HG03442 (cell line): ENCODE measurements at regions not wholly inside any gene's neighbourhood (a gene's known extent, or its start where the extent isn't known, plus 50 kb on each side); places are given as distances from the start of the nearest gene placed in this dataset.
"Not testable (repeated sequence)": the region's sequence is repeated elsewhere in the genome, so short reads cannot be mapped to it uniquely, and the experiment has no call there.

Experiments used
- ATAC-seq: cut with Tn5 transposase; IDR thresholded peaks from one replicate; pipeline ENCODE4 v1.9.1; 2021; ENCODE audit warnings: mild to moderate bottlenecking, moderate library complexity; ENCODE audit not compliant: unreplicated experiment

DNA sequence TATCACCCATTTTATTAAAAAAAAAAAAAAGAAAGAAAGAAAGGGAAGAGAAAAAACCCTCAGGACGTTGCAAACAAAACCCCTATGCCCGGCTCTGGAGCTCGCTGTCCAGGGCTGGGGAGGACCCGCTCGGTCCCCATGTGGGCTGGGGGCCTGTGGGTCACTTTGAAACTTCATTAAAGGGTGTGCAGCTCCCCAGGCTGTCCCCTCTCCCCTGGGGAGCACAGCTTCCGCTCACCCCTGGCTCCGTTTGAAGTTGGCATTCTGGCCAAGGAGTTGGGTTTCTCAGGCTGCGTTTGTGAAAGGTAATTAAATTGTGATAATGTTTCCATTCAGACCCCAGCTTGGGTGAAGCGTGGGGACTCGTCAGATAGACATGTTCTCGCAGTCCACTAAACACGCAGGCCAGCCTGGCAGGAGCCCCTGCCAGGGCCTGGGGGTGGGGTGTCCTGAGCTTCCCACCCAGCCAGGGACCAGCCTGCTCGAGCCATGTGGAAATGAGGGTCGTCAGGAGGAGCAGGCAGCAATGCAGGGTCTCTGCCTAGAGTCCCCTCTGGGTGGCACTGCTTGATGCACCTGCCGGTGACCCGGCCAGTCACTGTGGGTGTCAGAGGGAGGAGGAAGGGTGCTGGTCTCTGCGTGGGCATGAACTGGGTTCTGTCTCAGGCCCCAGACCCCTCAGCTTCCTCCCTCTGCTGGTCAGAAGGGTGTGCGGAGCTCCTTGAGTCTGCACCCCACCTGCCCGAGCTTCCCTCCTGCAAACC, 166.2 kb downstream of the INHBB start:
- ATAC-seq = no peak

DNA sequence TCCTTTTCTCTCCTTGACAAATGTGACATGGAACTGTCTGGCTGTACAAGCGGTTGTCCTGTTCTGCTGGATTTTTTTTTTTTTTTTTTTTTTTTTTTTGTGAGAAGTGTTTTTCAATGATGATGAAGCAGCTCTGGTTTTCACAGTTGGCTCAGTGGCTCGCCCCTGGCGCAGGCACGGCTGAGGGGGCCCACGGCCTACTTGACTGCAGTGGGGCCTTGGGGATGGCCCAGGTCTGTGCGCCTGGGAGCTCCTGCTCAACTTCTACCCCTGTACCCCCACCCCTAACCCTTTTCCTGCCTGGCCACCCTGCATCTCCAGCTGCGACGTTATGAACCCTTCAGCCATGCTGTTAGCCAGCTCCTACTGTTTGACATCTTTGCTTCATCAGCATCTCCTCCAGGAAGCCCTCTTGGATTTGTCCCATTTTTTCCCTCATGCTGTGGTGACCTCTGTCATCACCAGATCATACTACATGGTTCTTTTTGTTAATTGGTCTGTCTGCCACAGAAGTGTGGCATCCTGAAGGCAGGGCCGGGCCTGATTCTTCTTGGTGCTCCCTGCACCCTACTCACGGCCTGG, 167.9 kb downstream of the INHBB start:
- no peak for ATAC-seq

DNA sequence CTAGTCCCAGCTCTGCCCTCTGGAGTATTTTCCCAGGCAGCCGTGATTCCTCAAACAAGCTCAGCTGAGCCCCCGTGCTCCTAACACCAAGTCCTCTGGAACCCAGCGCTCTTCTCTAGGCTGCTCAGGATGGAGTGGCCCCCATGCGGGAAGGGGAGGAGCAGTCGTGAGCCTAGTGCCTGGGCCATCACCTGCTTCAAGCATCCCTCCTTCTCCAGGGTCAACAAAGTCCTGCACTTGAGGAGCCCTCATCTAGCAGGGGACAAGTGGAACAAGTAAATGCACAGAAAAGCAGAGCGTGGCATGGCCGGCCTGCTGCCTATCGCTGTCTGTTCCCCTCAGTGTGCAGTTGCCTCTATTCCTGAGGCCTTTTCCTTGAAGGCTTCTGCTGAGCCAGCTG, 168.6 kb downstream of the INHBB start:
- no peak for ATAC-seq

DNA sequence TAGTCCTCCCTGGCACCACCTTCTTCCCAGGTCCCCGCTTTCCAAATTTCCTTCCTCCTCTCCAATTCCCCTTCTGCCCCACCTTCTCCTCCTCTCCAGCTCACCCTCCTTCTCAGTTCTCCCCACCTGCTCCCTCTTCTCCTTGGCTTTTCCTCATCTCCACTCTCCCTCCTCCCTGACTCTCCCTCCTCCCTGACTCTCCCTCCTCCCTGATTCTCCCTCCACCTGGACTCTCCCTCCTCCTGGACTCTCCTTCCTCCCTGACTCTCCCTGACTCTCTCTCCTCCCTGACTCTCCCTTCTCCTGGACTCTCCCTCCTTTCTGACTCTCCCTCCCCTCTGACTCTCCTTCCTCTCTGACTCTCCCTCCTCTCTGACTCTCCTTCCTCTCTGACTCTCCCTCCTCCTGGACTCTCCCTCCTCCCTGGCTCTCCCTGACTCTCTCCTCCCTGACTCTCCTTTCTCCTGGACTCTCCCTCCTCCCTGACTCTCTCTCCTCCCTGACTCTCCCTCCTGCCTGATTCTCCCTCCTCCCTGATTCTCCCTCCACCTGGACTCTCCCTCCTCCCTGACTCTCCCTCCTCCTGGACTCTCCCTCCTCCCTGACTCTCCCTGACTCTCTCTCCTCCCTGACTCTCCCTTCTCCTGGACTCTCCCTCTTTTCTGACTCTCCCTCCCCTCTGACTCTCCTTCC, 169.3 kb downstream of the INHBB start:
- not testable (repeated sequence) for ATAC-seq

DNA sequence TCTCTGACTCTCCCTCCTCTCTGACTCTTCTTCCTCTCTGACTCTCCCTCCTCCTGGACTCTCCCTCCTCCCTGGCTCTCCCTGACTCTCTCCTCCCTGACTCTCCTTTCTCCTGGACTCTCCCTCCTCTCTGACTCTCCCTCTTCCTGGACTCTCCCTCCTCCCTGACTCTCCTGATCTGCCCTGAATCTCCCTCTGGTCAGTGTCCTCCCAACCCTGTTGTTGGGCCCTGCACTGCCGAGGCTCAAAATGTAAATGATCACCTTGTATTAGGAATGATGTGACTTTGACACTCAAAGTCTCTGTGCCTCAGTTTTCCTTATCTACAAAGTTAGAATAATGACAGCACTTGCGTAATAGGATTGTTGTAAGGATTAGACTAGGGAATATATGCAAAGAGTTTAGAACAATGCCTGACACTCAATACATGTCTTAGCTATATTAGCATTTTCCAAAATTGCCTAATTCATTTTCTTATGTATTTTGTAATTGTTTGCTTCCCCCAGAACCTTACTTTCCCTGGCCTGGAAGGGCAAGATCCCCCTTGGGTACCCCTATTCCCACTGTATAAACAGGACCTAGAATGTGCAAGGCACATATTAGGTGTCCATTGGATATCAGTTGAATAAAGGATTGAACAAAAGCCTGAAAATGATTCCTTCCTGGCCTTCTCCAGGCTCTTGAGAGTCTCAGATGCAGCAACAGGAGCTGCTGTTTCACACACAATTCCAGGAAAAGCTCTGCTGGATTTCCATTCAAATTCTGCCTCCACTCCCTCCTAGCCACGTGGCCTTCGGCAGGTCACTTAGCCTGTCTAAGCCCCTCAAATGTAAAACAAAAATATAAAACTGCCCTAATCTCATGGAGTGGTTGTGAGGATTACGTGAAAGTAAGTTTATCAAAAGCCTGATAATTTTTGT, 170.1 kb downstream of the INHBB start:
- no peak for ATAC-seq

DNA sequence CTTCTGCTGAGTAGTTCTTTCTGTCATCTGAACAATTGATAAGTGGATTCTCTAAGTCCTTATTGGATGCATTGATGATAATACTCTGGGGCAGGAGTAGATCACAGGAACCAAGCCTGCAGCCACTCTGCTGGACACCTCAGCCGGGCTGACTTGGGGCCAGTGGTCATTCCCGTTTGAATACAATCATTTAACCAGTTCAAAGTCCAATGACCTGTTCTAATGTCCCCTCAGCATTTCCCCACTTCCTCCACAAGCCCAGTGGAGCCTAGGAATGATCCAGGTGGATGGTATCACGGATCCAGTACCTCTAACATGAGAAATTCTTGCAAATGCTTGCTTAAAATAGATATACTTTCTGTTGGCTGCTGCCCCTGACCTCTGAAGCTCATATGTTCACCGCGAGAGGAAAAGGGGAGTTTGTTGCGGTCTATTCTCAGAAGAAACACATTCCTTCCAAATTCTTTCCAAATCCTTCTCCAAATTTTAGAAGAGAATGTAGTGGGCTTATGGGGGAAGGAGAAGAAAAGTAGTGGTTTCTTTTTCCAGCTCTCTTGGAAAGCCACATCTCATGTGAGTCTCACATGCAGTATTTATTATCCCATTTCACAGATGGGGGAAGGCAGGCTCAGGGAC, 170.9 kb downstream of the INHBB start:
- no peak for ATAC-seq

DNA sequence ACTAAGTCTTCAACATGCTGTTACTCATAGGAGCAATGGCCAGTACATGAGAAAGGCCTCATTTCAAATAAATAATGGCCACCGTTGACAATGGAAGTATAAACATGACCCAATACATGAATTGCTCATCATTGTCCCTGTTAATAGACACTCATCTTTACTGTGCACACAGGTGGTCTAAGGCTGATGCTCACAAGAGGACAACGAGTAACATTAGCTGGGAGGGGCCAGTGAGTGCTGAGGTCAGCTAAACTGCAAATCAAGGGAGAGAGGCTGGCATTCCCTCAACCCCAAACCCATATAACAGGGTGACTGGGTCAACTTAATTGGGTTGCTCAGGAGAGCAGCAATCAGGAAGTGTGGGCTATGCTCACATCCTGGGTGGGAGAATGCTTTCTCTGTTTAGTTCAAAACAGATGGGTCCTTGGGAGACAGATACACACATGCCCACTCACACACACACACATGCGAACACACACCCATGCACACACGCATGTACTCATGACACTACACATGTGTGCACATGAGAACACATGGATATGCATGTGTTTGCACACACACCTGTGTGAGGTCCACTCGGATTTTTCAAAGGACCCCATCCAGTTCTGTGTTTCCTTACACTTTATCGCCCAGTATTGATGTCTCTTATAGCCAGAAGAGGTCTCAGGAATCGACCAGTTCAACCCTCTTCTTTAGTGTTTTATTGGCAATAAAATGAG, 172.0 kb downstream of the INHBB start:
- no peak for ATAC-seq

DNA sequence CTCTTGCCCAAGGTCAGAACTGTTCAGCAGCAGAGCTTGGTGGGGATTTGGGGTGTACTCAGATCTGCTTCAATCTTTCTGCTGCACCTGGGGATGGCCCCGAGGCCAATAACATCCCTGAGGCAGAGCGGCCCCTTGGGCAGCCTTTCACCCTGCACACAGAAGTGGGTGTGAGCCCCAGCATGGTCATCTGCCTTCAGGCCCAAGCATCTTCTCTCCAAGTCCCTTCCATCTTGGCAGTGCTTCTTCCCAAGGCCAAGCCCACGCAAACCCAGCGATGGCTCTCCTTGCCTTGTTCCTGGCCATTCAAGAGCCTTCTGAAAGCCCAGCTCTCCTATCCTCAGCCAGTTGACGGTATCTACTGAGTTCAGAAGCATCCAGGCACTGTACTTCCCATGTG, 172.9 kb downstream of the INHBB start:
- no peak for ATAC-seq

DNA sequence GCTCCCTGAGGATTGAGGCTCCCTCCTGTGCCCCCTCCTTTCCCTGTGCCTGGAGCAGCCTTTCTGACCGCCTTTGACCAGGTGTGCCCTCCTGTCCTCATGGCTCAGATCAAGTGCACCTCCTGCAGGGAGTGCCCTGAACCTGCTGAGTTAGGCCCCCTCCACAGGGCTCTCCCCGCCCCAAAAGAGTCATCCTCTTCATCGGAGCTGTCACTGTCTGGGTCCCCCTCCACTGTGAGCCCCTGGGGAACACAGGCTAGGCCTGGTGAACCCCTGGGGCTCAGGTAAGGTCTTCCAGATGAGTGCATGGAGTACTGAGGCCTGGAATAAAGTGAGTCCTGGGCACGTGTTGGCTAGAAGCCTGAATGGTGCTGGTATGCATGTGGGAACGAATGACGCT, 173.5 kb downstream of the INHBB start:
- no peak for ATAC-seq

DNA sequence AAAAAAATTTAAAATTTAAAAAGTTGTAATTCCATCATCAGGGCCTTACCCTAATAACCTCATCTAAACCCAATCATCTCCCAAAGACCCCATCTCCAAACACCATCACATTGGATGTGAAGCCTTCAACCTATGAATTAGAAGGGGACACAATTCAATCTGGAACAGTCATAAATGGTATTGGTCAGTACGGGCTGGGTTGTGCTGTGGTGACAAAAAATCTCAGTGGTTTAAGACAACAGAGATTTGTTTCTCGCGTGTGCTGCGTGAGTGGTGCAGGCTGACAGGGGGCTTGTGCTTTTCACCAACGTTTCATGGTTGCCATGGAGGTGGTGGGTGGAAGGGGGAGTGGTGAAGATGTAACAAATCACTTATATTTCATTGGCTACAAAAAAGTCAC, 174.5 kb downstream of the INHBB start:
- ATAC-seq = no peak

DNA sequence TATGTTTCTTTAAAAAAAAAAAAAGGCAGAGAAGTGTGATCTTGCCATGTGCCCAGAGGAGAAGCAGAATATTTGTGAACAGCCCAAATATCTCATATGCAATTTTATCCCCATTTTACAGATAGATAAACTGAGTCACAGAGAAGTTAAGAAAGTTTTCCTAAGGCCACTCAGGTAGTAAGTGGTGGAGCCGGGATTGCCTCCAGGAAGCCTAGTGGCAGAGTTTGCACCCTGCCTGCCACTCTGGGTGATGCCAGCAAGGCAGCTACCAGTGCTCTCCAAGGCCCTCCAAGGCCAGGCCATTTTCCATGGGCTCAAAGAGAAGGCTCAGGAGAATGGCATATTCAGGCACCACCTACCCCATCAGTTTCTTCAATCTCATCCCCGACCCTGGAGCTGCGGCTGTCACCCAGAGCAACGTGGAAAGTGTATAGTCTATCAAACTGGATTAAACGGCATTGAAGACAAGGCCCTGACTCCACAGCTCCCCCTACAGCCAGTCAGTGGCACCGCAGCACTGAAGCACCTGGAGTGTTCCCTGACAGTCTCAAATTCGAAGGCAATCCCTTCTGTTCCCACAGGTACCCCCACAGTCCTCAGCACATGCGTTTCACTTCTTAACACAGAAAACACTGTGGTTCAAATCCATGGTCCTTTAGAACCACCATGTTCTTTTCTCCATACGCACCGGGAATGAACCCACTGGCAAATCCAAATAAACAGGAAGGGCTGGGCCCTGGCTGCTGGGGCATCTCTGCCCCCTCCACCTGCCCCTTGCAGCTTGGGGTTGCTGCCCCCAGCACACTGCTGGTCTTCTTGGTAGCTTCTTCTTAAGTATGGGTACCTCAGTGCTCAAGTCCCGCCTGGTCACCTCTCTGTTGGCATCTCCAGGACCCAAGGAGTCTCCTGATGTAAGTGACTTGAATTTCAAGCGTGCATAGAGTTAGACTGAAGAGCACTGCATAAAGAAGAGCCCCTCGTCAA, 175.3 kb downstream of the INHBB start:
- ATAC-seq = no peak

DNA sequence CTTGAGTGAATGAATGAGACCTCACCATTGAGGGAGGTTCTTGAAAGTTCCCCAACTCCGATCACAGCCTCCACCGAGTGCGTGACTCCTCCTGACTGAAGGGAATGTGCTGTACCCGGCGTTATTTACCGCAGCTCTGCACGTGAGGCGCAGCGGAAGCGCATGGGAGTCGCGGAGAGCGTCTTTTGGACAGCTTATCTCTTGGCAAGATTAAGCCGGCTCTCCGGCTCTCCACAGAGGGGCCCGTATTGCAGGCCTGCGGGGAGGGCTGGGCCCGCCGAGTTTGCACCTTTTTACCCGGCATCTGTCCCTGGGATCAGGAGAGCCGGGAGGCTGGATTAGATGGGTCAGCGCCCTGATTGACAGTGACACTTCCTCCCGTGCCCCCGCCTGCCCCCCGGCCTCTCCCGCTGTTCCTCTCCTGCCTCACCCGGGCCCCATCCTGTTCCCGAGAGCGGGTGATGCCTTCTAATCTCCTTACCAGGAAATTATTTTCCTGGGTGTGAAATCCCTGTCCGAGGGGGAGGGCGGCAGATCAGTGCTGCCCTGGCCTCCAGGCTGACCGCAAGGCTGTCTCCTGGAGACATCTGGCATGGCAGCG, 176.3 kb downstream of the INHBB start:
- no peak for ATAC-seq

DNA sequence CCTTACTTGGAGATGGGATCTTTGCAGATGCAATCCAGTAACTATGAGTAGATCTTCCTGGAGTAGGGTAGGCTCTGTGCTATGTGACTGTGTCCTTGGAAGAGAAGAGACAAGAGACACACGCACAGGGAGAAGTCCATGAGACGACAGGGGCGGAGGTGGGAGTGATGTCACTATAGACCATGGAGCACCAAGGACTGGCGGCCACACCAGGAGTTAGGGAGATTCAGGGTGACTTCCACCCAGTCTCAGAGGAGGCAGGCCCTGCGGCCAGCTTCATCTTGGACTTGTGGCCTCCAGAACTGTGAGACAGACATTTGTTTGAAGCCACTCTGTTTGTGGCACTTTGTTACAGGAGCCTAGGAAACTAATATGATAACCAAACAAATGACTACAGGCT, 177.8 kb downstream of the INHBB start:
- ATAC-seq = no peak

DNA sequence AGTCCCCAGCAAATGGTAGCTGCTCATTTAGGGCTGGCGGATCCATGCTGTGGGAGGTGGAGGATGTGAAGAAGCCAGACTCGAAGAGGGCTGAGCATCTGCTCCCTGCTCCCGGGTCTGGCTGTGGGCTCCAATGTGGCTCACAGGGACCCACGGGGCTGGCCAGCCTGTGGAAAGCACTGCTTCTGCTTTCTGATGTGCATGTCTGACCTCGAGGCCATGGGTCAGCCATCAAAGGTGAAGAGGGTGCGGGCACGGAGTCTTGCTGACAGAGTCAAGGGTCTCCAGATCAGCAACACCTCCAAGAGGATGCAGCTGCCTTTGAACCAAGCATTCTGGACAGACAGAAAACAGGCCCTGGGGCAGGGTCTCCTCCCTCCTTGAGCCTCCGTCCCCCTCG, 178.2 kb downstream of the INHBB start:
- no peak for ATAC-seq

DNA sequence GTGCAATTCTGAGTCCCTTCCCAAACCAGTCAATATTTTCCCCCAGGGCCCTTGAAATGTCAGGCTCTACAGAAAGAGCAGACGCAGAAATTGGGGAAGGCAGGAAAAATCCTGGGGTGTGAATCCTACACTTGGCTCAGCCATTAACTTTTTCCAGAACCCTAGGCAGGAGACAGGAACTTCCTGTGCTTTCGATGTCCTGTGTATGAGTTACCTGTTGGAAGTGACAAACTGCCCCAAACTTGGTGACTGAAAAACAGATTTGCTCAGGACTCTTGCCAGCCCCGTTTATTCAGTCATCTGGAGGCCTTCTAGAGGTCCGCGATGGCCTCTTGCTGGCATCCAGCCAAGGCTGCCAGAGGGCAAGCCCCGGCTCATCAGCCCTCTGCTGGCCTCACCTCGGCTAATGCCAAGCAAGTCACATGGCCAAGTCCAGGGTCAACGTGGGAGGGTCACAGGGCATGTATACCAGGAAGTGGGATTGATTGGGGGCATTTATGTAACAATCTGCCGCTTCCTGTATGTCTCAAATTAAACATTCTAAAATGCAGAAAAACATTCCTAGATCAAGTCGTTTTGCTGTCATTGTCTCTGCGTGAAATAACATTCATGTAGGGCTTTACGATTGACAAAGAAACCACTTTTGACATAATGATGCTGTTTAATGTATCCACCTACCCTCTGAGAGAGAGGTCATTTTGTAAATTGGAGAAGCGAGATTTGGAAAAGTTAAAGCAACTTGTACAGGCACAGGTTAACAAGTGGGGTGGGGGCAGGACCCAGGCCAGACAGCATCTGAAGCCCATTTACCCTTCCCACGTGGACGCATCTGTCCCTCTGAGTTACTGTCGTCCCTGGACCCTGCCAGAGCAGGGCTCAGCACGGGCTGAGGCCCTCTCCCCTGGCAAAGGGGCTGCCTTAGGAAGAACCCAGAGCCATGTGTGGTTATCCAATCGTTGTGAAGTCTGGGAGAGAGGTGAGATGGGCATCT, 179.4 kb downstream of the INHBB start:
- ATAC-seq = no peak

DNA sequence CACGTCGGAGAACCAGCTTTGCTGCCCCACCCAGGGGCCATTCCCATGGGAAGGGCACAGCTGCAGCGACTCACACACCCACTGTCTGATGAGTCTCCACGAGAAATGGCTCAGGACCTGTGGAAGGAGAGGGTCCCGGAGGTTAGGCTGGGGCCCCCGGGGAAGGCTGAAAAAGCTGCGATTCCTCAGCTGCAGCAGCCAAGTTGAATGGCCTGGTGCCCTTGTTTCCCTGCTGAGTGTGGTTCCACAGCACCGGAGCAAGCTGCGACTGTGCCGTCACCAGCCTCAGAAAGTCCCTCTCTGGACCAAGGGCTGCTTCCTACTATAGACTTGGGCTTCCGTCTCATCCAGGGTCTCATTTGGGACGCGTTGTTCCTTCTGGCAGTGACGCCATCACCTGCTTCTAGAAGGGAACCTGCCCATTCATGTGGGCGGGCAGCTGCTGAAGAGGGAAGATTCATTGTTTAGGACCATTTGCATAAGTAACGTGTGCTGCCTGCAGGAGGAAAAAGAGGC, 180.2 kb downstream of the INHBB start:
- no peak for ATAC-seq
